Mesothelial cell of epicardium (in vitro differentiated cells): ENCODE measurements at regions not wholly inside any gene's neighbourhood (a gene's known extent, or its start where the extent isn't known, plus 50 kb on each side); places are given as distances from the start of the nearest gene placed in this dataset.
"Not testable (repeated sequence)": the region's sequence is repeated elsewhere in the genome, so short reads cannot be mapped to it uniquely, and the experiment has no call there.

Source experiments
- DNase-seq, 2 experiments: peaks; one replicate each; pipeline ENCODE4 v3.0.0; 2021; ENCODE audit warnings: low spot score in 2 of 2; ENCODE audit not compliant: unreplicated experiment in 2 of 2
- H3K27ac Mint-ChIP-seq: 2 replicates; pipeline ENCODE4 v1.8.0; 2021; ENCODE audit warnings: mixed read lengths
- H3K27me3 Mint-ChIP-seq: 2 replicates; pipeline ENCODE4 v1.8.0; 2021; ENCODE audit warnings: low read depth, mixed read lengths
- H3K36me3 Mint-ChIP-seq: 2 replicates; pipeline ENCODE4 v1.8.0; 2021; ENCODE audit warnings: mixed read lengths
- H3K4me1 Mint-ChIP-seq: 2 replicates; pipeline ENCODE4 v1.8.0; 2021; ENCODE audit warnings: mixed read lengths
- H3K4me3 Mint-ChIP-seq: 2 replicates; pipeline ENCODE4 v1.8.0; 2021; ENCODE audit warnings: mild to moderate bottlenecking, moderate library complexity, mixed read lengths
- H3K9me3 Mint-ChIP-seq: 2 replicates; pipeline ENCODE4 v1.8.0; 2021; ENCODE audit warnings: mixed read lengths
- TF ChIP-seq, protein P1 (sequence below): fragments of 200-600 bp; sonication (generic); IDR thresholded peaks from one replicate; pipeline ENCODE4 v1.5.0; 2021; ENCODE audit warnings: antibody characterized with exemption; ENCODE audit not compliant: unreplicated experiment

DNA sequence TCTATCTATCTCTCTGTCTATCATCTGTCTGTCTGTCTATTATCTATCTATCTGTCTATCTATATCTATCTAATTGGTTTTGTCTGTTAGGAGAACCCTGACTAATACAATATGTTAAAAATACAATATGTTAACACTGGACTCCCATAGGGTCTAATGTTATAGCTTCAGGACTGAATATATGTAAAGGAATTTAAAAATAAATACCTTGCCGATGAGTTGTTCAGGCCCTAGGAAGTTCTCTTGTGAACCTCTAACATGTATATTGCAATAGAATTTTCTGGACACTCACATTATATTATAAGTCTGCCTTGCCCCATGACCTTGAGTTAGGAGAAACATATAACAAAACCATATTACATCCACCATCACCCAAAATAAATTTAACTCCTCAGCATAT lies 900.6 kb downstream of the NCAM2 start:
- no peak for DNase-seq
- TF ChIP-seq, protein P1, sequence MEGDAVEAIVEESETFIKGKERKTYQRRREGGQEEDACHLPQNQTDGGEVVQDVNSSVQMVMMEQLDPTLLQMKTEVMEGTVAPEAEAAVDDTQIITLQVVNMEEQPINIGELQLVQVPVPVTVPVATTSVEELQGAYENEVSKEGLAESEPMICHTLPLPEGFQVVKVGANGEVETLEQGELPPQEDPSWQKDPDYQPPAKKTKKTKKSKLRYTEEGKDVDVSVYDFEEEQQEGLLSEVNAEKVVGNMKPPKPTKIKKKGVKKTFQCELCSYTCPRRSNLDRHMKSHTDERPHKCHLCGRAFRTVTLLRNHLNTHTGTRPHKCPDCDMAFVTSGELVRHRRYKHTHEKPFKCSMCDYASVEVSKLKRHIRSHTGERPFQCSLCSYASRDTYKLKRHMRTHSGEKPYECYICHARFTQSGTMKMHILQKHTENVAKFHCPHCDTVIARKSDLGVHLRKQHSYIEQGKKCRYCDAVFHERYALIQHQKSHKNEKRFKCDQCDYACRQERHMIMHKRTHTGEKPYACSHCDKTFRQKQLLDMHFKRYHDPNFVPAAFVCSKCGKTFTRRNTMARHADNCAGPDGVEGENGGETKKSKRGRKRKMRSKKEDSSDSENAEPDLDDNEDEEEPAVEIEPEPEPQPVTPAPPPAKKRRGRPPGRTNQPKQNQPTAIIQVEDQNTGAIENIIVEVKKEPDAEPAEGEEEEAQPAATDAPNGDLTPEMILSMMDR = no peak
- peaks cover 22% of the 10 kb centered on the region for H3K9me3 Mint-ChIP-seq
- H3K4me1 Mint-ChIP-seq = peaks cover 6% of the 10 kb centered on the region
- H3K27ac Mint-ChIP-seq = no peak overlapping the region
- H3K4me3 Mint-ChIP-seq = no peak overlapping the region
- H3K27me3 Mint-ChIP-seq = no peaks in the 10 kb centered on the region
- no peaks in the 10 kb centered on the region for H3K36me3 Mint-ChIP-seq

DNA sequence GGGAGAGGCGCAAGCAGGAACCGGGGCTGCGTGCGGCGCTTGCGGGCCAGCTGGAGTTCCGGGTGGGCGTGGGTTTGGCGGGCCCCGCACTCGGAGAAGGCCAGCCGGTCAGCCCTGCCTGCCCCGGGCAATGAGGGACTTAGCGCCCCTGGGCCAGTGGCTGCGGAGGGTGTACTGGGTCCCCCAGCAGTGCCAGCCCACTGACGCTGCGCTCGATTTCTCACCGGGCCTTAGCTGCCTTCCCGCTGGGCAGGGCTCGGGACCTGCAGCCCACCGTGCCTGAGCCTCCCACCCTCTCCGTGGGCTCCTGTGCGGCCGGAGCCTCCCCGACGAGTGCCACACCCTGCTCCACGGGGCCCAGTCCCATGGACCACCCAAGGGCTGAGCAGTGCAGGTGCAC lies 904.2 kb downstream of the NCAM2 start:
- not testable (repeated sequence) for H3K36me3 Mint-ChIP-seq, H3K4me3 Mint-ChIP-seq, DNase-seq, H3K9me3 Mint-ChIP-seq, H3K27ac Mint-ChIP-seq, H3K27me3 Mint-ChIP-seq
- peaks cover 18% of the 10 kb centered on the region for H3K4me1 Mint-ChIP-seq

DNA sequence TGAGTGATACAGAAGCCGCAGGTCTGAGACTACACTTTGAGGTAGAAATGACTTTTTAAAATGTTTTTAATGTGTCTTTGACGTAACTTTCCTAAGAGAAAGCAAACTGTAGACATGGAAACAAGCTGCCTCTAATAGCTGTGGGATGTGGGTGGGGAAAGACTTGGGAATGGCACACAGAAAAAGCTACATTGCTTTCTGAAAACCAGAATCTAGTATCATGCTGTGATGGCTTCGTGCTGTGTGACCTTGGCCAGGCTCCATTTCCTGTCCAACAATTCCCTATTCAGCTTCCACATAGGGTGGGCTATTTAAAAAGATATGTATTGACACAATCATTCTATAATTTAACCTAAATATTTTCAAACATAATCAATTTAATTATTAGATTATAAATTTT lies 909.1 kb downstream of the NCAM2 start:
- no peak for DNase-seq
- H3K9me3 Mint-ChIP-seq = peaks cover 23% of the 10 kb centered on the region
- H3K27ac Mint-ChIP-seq = no peak overlapping the region
- no peaks in the 10 kb centered on the region for H3K27me3 Mint-ChIP-seq
- H3K4me1 Mint-ChIP-seq = peaks cover 20% of the 10 kb centered on the region
- no peaks in the 10 kb centered on the region for H3K36me3 Mint-ChIP-seq
- TF ChIP-seq, protein P1 = no peak
- H3K4me3 Mint-ChIP-seq = no peak overlapping the region

DNA sequence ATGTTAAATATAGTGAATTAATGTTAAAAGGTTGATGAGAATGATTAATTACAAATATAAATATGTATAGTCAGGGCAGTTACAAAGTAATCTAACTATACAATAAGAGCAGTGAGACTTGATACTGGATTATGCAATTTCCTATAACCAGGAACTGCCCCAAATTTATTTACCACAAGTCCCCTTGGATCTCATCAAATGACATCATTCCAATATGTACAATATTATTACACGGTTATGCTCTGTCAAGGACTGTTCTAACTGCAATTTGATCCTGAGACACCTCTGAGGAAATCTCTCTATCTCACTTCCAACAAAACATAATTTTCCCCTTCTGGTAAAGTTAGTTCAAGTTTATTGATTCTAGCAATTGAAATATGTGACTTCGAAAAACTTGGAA lies 917.6 kb downstream of the NCAM2 start:
- no peaks in the 10 kb centered on the region for H3K27me3 Mint-ChIP-seq
- no peak overlapping the region for H3K4me3 Mint-ChIP-seq
- peaks cover 8% of the 10 kb centered on the region for H3K9me3 Mint-ChIP-seq

DNA sequence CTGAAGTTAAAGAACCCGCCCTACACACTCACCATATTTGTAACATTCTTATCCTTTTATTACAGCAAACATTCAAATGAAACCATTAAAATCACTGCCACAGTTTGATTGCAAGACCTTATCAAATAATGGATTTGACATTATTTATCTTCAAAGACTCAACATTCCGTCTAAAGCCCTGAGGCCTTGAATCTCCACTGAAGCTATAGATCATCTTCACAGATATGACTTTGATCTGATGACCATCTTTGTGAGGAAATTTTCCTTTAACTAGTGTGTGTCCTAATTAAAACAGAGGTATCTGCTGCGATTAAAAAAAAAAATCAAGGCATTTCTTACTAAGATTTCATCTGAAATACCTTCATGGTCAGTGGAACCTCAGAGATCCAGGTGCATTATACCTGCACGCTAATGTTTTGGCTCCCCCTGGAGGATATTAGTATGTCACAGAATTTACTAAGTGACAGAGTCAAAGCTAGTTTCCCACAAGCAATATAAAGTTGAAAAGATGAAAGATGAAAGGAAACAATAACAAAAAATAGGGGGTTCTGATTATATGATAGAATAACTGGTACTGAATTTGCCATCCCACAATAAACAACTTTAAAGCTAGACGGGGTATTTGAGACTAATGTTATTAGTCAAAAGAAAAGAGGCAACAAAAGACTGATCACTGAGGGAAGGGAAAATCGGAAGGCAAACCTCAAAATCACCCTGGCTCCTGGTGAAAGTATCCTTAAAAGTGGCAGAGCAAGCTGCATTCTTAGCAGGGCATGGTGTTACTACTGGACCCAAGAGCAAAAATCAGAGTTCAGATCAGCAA lies 923.4 kb downstream of the NCAM2 start:
- H3K27me3 Mint-ChIP-seq = no peaks in the 10 kb centered on the region
- H3K4me1 Mint-ChIP-seq = peaks cover 25% of the 10 kb centered on the region
- H3K4me3 Mint-ChIP-seq = no peak overlapping the region
- H3K9me3 Mint-ChIP-seq = peaks cover 5% of the 10 kb centered on the region
- peaks cover 3% of the 10 kb centered on the region for H3K36me3 Mint-ChIP-seq
- TF ChIP-seq, protein P1 = peak; percentile 62
- no peak for DNase-seq
- peak overlapping the region; percentile 36 for H3K27ac Mint-ChIP-seq

More for the DNA sequence above, 917.6 kb downstream of the NCAM2 start:
- no peak overlapping the region for H3K27ac Mint-ChIP-seq
- no peak for DNase-seq
- H3K4me1 Mint-ChIP-seq = peaks cover 26% of the 10 kb centered on the region
- peaks cover 3% of the 10 kb centered on the region for H3K36me3 Mint-ChIP-seq
- TF ChIP-seq, protein P1 = no peak

DNA sequence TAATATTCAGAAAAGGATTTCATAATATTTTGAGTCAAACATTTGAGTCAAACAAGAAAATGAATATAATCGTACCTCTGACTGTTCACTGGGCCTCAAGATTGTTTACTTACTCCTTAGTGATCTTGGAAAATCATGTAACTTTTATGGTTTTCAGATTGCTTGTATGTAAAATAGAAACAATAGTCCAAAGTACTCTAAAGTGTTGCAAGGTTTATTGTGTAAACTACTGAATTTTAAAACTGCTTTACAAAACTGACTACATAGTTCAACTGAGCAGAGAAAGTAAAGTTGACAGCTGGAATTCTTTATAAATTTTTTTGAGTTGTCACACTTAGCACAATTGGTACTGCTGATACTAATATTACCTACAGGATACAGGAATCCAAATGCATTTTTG lies 931.0 kb downstream of the NCAM2 start:
- Mint-ChIP-seq H3K36me3 (no peaks in the 10 kb centered on the region), H3K27ac (no peak overlapping the region), H3K27me3 (no peaks in the 10 kb centered on the region), H3K9me3 (no peaks in the 10 kb centered on the region), H3K4me1 (peaks cover 3% of the 10 kb centered on the region), H3K4me3 (no peak overlapping the region)
- TF ChIP-seq, protein P1 = no peak
- no peak for DNase-seq
